ENCODE measurements at regions not wholly inside any gene's neighbourhood (a gene's known extent, or its start where the extent isn't known, plus 50 kb on each side); places are given as distances from the start of the nearest gene placed in this dataset.
A peak's percentile ranks its signal among the peaks of the same experiment; 100 is the strongest.

DNA sequence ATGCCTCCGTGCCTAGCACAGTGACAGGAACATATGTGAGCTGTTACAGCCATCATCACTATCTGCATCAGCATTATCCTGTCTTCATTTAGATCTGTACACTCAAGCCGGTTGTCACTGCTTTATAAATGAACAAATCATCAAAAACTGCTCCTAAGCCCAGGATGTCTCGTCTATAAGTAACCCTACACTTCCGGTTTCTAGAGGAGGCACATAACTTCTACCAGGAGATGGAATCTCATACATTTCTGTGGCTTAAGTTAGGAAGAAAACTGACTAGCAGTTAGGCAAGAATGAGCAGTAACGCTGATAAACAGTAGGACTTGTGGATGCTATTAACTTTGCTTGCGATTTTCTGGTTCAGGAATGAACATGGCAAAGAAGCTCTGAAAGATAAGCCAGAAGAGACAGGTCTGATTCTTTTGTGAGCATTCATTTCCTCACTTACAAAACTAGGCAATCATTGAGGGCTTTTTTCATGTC lies 1199.2 kb downstream of the SORCS3 start (continued):
- TF ChIP-seq, protein P1, sequence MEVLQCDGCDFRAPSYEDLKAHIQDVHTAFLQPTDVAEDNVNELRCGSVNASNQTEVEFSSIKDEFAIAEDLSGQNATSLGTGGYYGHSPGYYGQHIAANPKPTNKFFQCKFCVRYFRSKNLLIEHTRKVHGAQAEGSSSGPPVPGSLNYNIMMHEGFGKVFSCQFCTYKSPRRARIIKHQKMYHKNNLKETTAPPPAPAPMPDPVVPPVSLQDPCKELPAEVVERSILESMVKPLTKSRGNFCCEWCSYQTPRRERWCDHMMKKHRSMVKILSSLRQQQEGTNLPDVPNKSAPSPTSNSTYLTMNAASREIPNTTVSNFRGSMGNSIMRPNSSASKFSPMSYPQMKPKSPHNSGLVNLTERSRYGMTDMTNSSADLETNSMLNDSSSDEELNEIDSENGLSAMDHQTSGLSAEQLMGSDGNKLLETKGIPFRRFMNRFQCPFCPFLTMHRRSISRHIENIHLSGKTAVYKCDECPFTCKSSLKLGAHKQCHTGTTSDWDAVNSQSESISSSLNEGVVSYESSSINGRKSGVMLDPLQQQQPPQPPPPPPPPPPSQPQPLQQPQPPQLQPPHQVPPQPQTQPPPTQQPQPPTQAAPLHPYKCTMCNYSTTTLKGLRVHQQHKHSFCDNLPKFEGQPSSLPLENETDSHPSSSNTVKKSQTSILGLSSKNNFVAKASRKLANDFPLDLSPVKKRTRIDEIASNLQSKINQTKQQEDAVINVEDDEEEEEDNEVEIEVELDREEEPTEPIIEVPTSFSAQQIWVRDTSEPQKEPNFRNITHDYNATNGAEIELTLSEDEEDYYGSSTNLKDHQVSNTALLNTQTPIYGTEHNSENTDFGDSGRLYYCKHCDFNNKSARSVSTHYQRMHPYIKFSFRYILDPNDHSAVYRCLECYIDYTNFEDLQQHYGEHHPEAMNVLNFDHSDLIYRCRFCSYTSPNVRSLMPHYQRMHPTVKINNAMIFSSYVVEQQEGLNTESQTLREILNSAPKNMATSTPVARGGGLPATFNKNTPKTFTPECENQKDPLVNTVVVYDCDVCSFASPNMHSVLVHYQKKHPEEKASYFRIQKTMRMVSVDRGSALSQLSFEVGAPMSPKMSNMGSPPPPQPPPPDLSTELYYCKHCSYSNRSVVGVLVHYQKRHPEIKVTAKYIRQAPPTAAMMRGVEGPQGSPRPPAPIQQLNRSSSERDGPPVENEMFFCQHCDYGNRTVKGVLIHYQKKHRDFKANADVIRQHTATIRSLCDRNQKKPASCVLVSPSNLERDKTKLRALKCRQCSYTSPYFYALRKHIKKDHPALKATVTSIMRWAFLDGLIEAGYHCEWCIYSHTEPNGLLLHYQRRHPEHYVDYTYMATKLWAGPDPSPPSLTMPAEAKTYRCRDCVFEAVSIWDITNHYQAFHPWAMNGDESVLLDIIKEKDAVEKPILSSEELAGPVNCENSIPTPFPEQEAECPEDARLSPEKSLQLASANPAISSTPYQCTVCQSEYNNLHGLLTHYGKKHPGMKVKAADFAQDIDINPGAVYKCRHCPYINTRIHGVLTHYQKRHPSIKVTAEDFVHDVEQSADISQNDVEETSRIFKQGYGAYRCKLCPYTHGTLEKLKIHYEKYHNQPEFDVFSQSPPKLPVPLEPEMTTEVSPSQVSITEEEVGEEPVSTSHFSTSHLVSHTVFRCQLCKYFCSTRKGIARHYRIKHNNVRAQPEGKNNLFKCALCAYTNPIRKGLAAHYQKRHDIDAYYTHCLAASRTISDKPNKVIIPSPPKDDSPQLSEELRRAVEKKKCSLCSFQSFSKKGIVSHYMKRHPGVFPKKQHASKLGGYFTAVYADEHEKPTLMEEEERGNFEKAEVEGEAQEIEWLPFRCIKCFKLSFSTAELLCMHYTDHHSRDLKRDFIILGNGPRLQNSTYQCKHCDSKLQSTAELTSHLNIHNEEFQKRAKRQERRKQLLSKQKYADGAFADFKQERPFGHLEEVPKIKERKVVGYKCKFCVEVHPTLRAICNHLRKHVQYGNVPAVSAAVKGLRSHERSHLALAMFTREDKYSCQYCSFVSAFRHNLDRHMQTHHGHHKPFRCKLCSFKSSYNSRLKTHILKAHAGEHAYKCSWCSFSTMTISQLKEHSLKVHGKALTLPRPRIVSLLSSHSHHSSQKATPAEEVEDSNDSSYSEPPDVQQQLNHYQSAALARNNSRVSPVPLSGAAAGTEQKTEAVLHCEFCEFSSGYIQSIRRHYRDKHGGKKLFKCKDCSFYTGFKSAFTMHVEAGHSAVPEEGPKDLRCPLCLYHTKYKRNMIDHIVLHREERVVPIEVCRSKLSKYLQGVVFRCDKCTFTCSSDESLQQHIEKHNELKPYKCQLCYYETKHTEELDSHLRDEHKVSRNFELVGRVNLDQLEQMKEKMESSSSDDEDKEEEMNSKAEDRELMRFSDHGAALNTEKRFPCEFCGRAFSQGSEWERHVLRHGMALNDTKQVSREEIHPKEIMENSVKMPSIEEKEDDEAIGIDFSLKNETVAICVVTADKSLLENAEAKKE (CRISPR knock-in tag; IDR thresholded peaks at IDR 0.05) = no peak
- TF ChIP-seq, protein P2, sequence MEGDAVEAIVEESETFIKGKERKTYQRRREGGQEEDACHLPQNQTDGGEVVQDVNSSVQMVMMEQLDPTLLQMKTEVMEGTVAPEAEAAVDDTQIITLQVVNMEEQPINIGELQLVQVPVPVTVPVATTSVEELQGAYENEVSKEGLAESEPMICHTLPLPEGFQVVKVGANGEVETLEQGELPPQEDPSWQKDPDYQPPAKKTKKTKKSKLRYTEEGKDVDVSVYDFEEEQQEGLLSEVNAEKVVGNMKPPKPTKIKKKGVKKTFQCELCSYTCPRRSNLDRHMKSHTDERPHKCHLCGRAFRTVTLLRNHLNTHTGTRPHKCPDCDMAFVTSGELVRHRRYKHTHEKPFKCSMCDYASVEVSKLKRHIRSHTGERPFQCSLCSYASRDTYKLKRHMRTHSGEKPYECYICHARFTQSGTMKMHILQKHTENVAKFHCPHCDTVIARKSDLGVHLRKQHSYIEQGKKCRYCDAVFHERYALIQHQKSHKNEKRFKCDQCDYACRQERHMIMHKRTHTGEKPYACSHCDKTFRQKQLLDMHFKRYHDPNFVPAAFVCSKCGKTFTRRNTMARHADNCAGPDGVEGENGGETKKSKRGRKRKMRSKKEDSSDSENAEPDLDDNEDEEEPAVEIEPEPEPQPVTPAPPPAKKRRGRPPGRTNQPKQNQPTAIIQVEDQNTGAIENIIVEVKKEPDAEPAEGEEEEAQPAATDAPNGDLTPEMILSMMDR (conservative IDR thresholded peaks at IDR 0.05; ENCODE audit: low read depth in 2 of 2) = no peak

DNA sequence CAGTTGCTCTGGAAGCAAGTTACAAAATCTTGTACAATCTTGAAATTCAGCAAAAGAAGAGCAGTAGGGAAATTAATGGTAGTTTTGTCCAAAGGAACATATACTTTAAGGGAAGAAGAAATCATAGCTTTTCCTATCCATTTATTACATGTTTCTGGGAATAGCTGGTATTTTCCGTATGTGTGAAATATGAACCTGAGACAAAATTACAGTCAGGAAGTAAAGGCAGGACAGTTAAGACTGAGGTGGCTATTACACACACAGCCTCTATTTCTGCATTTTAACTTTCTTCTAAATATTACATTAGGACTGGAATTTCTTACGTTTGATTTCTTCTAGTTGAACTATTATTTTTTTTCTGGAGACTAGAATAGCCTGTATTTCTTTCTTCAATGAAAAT lies 1197.3 kb downstream of the SORCS3 start:
- H3K4me2 ChIP-seq = peak overlapping the region; percentile 2; the same call in 1 of the 2 replicates
- no peak overlapping the region for H3K4me3 Mint-ChIP-seq
- no peaks in the 10 kb centered on the region for H4K20me1 ChIP-seq (replicated peaks; ENCODE audit: insufficient read depth)
- H3F3A ChIP-seq (replicated peaks; ENCODE audit: low read depth) = no peaks in the 10 kb centered on the region
- no peak for DNase-seq (ENCODE audit: low spot score)
- no peaks in the 10 kb centered on the region for H3K36me3 ChIP-seq (ENCODE audit: insufficient read depth)
- no peaks in the 10 kb centered on the region for H3K79me2 ChIP-seq (replicated peaks; ENCODE audit: insufficient read depth)
- no peak overlapping the region for H2AFZ ChIP-seq
- no peak overlapping the region for H3K27ac ChIP-seq (ENCODE audit: low read depth)
- peaks cover 23% of the 10 kb centered on the region for H3K4me1 Mint-ChIP-seq
- no peaks in the 10 kb centered on the region for H3K27me3 ChIP-seq (ENCODE audit: insufficient read depth)
- H3K36me3 Mint-ChIP-seq (ENCODE audit: low read depth) = no peaks in the 10 kb centered on the region
- H3K9me2 ChIP-seq (ENCODE audit: insufficient read depth) = no peaks in the 10 kb centered on the region
- H3K4me3 ChIP-seq = no peak overlapping the region
- H3K27ac Mint-ChIP-seq = no peak overlapping the region; the same call in 1 of the 2 replicates
- no peaks in the 10 kb centered on the region for H3K9me3 Mint-ChIP-seq
- no peak for ATAC-seq
- H3K27me3 Mint-ChIP-seq (ENCODE audit: insufficient read depth, low read depth, poor library complexity) = peaks cover 2% of the 10 kb centered on the region
- H3K4me1 ChIP-seq (ENCODE audit: insufficient read depth) = peaks cover 16% of the 10 kb centered on the region
- TF ChIP-seq POLR2AphosphoS5 (IDR thresholded peaks at IDR 0.05; ENCODE audit: low read depth) (no peak), CREB1 (CRISPR knock-in tag; IDR thresholded peaks at IDR 0.05; ENCODE audit: low read depth) (no peak)
- TF ChIP-seq, protein P2 (conservative IDR thresholded peaks at IDR 0.05; ENCODE audit: low read depth in 2 of 2) = no peak
- TF ChIP-seq, protein P1 (CRISPR knock-in tag; IDR thresholded peaks at IDR 0.05) = no peak

All from GM23338 (cell line).